Neural progenitor cell (in vitro differentiated cells): ENCODE measurements at regions not wholly inside any gene's neighbourhood (a gene's known extent, or its start where the extent isn't known, plus 50 kb on each side); places are given as distances from the start of the nearest gene placed in this dataset.

Source experiments
- EZH2 ChIP-seq: fragments of 200-600 bp; sonication (generic); IDR thresholded peaks from 2 replicates; pipeline ENCODE4 v1.6.1; 2017; ENCODE audit warnings: antibody characterized with exemption, mild to moderate bottlenecking, moderate library complexity
- TF ChIP-seq, protein P1 (sequence below): fragments of 200-600 bp; sonication (generic); IDR thresholded peaks from 2 replicates; pipeline ENCODE4 v1.5.1; 2017; ENCODE audit warnings: antibody characterized with exemption, mild to moderate bottlenecking

DNA sequence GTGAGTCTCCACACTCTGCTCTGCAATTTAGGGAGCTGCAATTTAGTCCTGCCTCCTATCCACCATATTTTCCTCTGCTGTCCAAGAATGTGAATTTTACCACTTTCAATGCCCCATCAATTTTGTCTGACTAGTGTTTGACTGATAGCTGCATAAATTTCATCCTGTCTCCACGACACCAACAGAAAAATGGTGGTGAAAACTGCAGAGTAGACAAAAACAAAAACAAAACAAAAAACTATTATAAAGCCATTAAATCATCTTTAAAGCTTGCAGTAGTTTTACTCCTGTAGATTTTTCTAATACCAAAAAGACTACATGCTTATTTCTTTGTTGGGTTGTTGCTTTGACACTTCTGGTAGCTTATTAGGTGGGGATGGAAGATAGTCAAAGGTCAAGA, 322.0 kb downstream of the PAX1 start:
- TF ChIP-seq, protein P1, sequence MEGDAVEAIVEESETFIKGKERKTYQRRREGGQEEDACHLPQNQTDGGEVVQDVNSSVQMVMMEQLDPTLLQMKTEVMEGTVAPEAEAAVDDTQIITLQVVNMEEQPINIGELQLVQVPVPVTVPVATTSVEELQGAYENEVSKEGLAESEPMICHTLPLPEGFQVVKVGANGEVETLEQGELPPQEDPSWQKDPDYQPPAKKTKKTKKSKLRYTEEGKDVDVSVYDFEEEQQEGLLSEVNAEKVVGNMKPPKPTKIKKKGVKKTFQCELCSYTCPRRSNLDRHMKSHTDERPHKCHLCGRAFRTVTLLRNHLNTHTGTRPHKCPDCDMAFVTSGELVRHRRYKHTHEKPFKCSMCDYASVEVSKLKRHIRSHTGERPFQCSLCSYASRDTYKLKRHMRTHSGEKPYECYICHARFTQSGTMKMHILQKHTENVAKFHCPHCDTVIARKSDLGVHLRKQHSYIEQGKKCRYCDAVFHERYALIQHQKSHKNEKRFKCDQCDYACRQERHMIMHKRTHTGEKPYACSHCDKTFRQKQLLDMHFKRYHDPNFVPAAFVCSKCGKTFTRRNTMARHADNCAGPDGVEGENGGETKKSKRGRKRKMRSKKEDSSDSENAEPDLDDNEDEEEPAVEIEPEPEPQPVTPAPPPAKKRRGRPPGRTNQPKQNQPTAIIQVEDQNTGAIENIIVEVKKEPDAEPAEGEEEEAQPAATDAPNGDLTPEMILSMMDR: no peak
- TF ChIP-seq EZH2: no peak
